Germinal center (tissue), 1 donor: ENCODE measurements at regions not wholly inside any gene's neighbourhood (a gene's known extent, or its start where the extent isn't known, plus 50 kb on each side); places are given as distances from the start of the nearest gene placed in this dataset.
"Not testable (repeated sequence)": the region's sequence is repeated elsewhere in the genome, so short reads cannot be mapped to it uniquely, and the experiment has no call there.

Experiments used
- DNase-seq: peaks from one replicate; pipeline ENCODE4 v3.0.0; 2012; ENCODE audit warnings: mixed read lengths, low spot score

GRCh38 chr4:138659812-138660316 is 355.7 kb upstream of the NOCT start:
- DNase-seq, result no peak

GRCh38 chr4:138659037-138659811 is 356.4 kb upstream of the NOCT start:
- DNase-seq, result no peak

- DNase-seq, result no peak
These were observed 357.1 kb upstream of the NOCT start for GRCh38 chr4:138658518-138658917.

GRCh38 chr4:138656990-138657389 is 358.6 kb upstream of the NOCT start:
- DNase-seq, result no peak

GRCh38 chr4:138655985-138656384 is 359.6 kb upstream of the NOCT start:
- DNase-seq, result no peak

- no peak for DNase-seq
These were observed 360.3 kb upstream of the NOCT start for GRCh38 chr4:138655286-138655685.

- no peak for DNase-seq
These were observed 364.6 kb upstream of the NOCT start for GRCh38 chr4:138650929-138651448.

- no peak for DNase-seq
These were observed 365.1 kb upstream of the NOCT start for GRCh38 chr4:138650495-138650894.

- no peak for DNase-seq
These were observed 368.1 kb upstream of the NOCT start for GRCh38 chr4:138647433-138647832.

GRCh38 chr4:138646383-138646782 is 369.2 kb upstream of the NOCT start:
- DNase-seq, result no peak

GRCh38 chr4:138645289-138645688 is 370.3 kb upstream of the NOCT start:
- DNase-seq, result no peak

GRCh38 chr4:138644322-138644721 is 371.3 kb upstream of the NOCT start:
- no peak for DNase-seq

- DNase-seq, result no peak
These were observed 371.8 kb upstream of the NOCT start for GRCh38 chr4:138643827-138644226.

- no peak for DNase-seq
These were observed 376.4 kb upstream of the NOCT start for GRCh38 chr4:138639018-138639741.

- DNase-seq, result no peak
These were observed 378.8 kb upstream of the NOCT start for GRCh38 chr4:138636781-138637180.

GRCh38 chr4:138634915-138635314 is 380.7 kb upstream of the NOCT start:
- no peak for DNase-seq

GRCh38 chr4:138633580-138633904 is 382.0 kb upstream of the NOCT start:
- DNase-seq, result no peak

GRCh38 chr4:138632856-138633579 is 382.6 kb upstream of the NOCT start:
- DNase-seq, result no peak

- DNase-seq, result no peak
These were observed 384.9 kb upstream of the NOCT start for GRCh38 chr4:138630666-138631065.

GRCh38 chr4:138629669-138630068 is 385.9 kb upstream of the NOCT start:
- no peak for DNase-seq

- DNase-seq, result no peak
These were observed 384.9 kb upstream of the SLC7A11 start for GRCh38 chr4:138627096-138627495.

- DNase-seq, result not testable (repeated sequence)
These were observed 380.2 kb upstream of the SLC7A11 start for GRCh38 chr4:138622362-138622761.

GRCh38 chr4:138616775-138617174 is 374.6 kb upstream of the SLC7A11 start:
- no peak for DNase-seq
